Osteocyte (in vitro differentiated cells): ENCODE measurements at regions not wholly inside any gene's neighbourhood (a gene's known extent, or its start where the extent isn't known, plus 50 kb on each side); places are given as distances from the start of the nearest gene placed in this dataset.

Experiments
- DNase-seq: peaks from one replicate; pipeline ENCODE4 v3.0.0; 2021; ENCODE audit warnings: mixed read lengths; ENCODE audit not compliant: unreplicated experiment; ENCODE audit errors: extremely low spot score
- H3K27ac Mint-ChIP-seq: one replicate; pipeline ENCODE4 v1.8.0; 2021; ENCODE audit warnings: mild to moderate bottlenecking, mixed read lengths; ENCODE audit not compliant: unreplicated experiment
- H3K27me3 Mint-ChIP-seq: one replicate; pipeline ENCODE4 v1.8.0; 2021; ENCODE audit warnings: mixed read lengths; ENCODE audit not compliant: unreplicated experiment
- H3K36me3 Mint-ChIP-seq: one replicate; pipeline ENCODE4 v1.8.0; 2021; ENCODE audit warnings: mixed read lengths; ENCODE audit not compliant: unreplicated experiment
- H3K4me1 Mint-ChIP-seq: one replicate; pipeline ENCODE4 v1.8.0; 2021; ENCODE audit warnings: mixed read lengths; ENCODE audit not compliant: unreplicated experiment
- H3K4me3 Mint-ChIP-seq: one replicate; pipeline ENCODE4 v1.8.0; 2021; ENCODE audit warnings: mild to moderate bottlenecking, moderate library complexity, mixed read lengths; ENCODE audit not compliant: unreplicated experiment
- H3K9me3 Mint-ChIP-seq: one replicate; pipeline ENCODE4 v1.8.0; 2021; ENCODE audit warnings: mixed read lengths; ENCODE audit not compliant: unreplicated experiment
- TF ChIP-seq, protein P1 (sequence below): fragments of 200-600 bp; sonication (generic); IDR thresholded peaks from 2 replicates; pipeline ENCODE4 v1.5.0; 2021; ENCODE audit warnings: antibody characterized with exemption, mild to moderate bottlenecking, moderate library complexity

GRCh38 chr6:93746892-93747291 is 327.5 kb upstream of the EPHA7 start:
- no peaks in the 10 kb centered on the region for H3K27me3 Mint-ChIP-seq
- peaks cover 20% of the 10 kb centered on the region for H3K9me3 Mint-ChIP-seq
- peaks cover 22% of the 10 kb centered on the region for H3K4me1 Mint-ChIP-seq
- TF ChIP-seq, protein P1, sequence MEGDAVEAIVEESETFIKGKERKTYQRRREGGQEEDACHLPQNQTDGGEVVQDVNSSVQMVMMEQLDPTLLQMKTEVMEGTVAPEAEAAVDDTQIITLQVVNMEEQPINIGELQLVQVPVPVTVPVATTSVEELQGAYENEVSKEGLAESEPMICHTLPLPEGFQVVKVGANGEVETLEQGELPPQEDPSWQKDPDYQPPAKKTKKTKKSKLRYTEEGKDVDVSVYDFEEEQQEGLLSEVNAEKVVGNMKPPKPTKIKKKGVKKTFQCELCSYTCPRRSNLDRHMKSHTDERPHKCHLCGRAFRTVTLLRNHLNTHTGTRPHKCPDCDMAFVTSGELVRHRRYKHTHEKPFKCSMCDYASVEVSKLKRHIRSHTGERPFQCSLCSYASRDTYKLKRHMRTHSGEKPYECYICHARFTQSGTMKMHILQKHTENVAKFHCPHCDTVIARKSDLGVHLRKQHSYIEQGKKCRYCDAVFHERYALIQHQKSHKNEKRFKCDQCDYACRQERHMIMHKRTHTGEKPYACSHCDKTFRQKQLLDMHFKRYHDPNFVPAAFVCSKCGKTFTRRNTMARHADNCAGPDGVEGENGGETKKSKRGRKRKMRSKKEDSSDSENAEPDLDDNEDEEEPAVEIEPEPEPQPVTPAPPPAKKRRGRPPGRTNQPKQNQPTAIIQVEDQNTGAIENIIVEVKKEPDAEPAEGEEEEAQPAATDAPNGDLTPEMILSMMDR: no peak
- no peak for DNase-seq
- H3K4me3 Mint-ChIP-seq: no peak overlapping the region
- H3K27ac Mint-ChIP-seq: no peak overlapping the region
- H3K36me3 Mint-ChIP-seq: peaks cover 8% of the 10 kb centered on the region

DNA sequence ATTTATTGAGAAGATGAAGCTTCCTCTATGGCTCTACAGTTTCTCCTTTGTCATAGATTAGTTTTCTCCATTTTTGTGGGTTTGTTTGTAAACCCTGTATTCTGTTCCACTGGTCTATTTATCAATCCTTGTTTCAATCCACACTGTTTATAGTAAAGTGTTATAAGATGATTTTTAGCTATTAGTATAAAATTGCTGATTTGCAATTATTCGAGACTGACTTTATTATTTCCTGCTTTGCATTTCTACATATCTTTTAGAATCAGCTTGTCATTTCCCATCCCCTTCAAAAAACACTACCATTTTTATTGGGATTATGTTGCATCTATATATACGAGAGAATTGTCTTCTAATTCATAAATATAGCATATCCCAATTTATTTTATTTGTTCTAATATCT is 325.9 kb upstream of the EPHA7 start:
- TF ChIP-seq, protein P1: no peak
- Mint-ChIP-seq H3K4me3 (no peak overlapping the region), H3K27me3 (no peaks in the 10 kb centered on the region), H3K27ac (no peak overlapping the region), H3K4me1 (peaks cover 10% of the 10 kb centered on the region), H3K36me3 (peaks cover 8% of the 10 kb centered on the region), H3K9me3 (peaks cover 23% of the 10 kb centered on the region)
- no peak for DNase-seq

- no peaks in the 10 kb centered on the region for H3K36me3 Mint-ChIP-seq
- H3K4me3 Mint-ChIP-seq: no peak overlapping the region
- H3K9me3 Mint-ChIP-seq: no peaks in the 10 kb centered on the region
- no peak overlapping the region for H3K27ac Mint-ChIP-seq
- DNase-seq: no peak
- H3K27me3 Mint-ChIP-seq: no peaks in the 10 kb centered on the region
- peaks cover 8% of the 10 kb centered on the region for H3K4me1 Mint-ChIP-seq
- TF ChIP-seq, protein P1: no peak
Observed at GRCh38 chr6:93735099-93735498, 315.7 kb upstream of the EPHA7 start.

DNA sequence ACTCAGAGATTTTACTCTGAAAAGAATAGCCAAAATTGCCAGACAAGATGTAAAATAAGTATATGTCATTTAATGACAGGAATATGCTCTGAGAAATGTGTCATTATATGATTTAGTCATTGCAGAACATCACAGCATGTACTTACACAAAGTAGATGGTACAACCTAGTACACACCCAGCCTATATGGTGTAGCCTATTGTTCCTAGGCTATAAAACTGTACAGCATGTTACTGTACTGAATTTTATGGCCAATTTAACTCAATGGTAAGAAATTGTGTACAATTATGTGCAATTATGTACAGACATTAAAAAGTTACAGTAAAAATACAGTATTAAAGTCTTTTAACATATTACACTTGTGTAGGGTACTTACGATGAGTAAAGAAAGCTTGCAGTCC is 311.9 kb upstream of the EPHA7 start:
- Mint-ChIP-seq H3K27me3 (no peaks in the 10 kb centered on the region), H3K36me3 (no peaks in the 10 kb centered on the region), H3K27ac (no peak overlapping the region), H3K4me1 (peaks cover 6% of the 10 kb centered on the region), H3K4me3 (no peak overlapping the region), H3K9me3 (no peaks in the 10 kb centered on the region)
- TF ChIP-seq, protein P1: no peak
- no peak for DNase-seq

- TF ChIP-seq, protein P1: no peak
- Mint-ChIP-seq H3K27me3 (no peaks in the 10 kb centered on the region), H3K36me3 (peaks cover 9% of the 10 kb centered on the region), H3K27ac (no peak overlapping the region), H3K4me3 (no peak overlapping the region), H3K9me3 (no peaks in the 10 kb centered on the region), H3K4me1 (peaks cover 14% of the 10 kb centered on the region)
- no peak for DNase-seq
Observed at GRCh38 chr6:93728150-93728549, 308.8 kb upstream of the EPHA7 start.
